ENCODE measurements at regions not wholly inside any gene's neighbourhood (a gene's known extent, or its start where the extent isn't known, plus 50 kb on each side); places are given as distances from the start of the nearest gene placed in this dataset.
"Not testable (repeated sequence)": the region's sequence is repeated elsewhere in the genome, so short reads cannot be mapped to it uniquely, and the experiment has no call there.

GRCh38 chr5:57937501-57938173 lies 455.0 kb upstream of the ACTBL2 start:
- FAIRE-seq (no peak), DNase-seq (ENCODE audit: low spot score in 2 of 2) (no peak)

GRCh38 chr5:57937025-57937424 lies 454.4 kb upstream of the ACTBL2 start:
- DNase-seq (ENCODE audit: low spot score in 2 of 2) (no peak), FAIRE-seq (no peak)

- no peak for FAIRE-seq
- no peak for DNase-seq (ENCODE audit: low spot score in 2 of 2)
Observed at GRCh38 chr5:57932761-57933160, 450.1 kb upstream of the ACTBL2 start.

- FAIRE-seq (no peak), DNase-seq (ENCODE audit: low spot score in 2 of 2) (no peak)
Observed at GRCh38 chr5:57931807-57932206, 449.2 kb upstream of the ACTBL2 start.

GRCh38 chr5:57931352-57931751 lies 448.7 kb upstream of the ACTBL2 start:
- FAIRE-seq (no peak), DNase-seq (ENCODE audit: low spot score in 2 of 2) (no peak)

- FAIRE-seq (no peak), DNase-seq (ENCODE audit: low spot score in 2 of 2) (no peak)
Observed at GRCh38 chr5:57929271-57929670, 446.7 kb upstream of the ACTBL2 start.

- not testable (repeated sequence) for DNase-seq (ENCODE audit: low spot score in 2 of 2); FAIRE-seq
Observed at GRCh38 chr5:57923094-57923493, 440.5 kb upstream of the ACTBL2 start.

- no peak for FAIRE-seq
- DNase-seq (ENCODE audit: low spot score in 2 of 2): no peak
Observed at GRCh38 chr5:57917004-57917403, 434.4 kb upstream of the ACTBL2 start.

GRCh38 chr5:57915536-57915935 lies 432.9 kb upstream of the ACTBL2 start:
- FAIRE-seq: no peak
- no peak for DNase-seq (ENCODE audit: low spot score in 2 of 2)

GRCh38 chr5:57911438-57911837 lies 428.8 kb upstream of the ACTBL2 start:
- DNase-seq (ENCODE audit: low spot score in 2 of 2): no peak
- FAIRE-seq: no peak

GRCh38 chr5:57906671-57907070 lies 424.1 kb upstream of the ACTBL2 start:
- FAIRE-seq: no peak

GRCh38 chr5:57903458-57903857 lies 420.8 kb upstream of the ACTBL2 start:
- DNase-seq (ENCODE audit: low spot score in 2 of 2) (no peak), FAIRE-seq (no peak)

More at GRCh38 chr5:57906671-57907070, 424.1 kb upstream of the ACTBL2 start:
- DNase-seq (ENCODE audit: low spot score in 2 of 2): no peak

- FAIRE-seq (no peak), DNase-seq (ENCODE audit: low spot score in 2 of 2) (no peak)
Observed at GRCh38 chr5:57902095-57902494, 419.5 kb upstream of the ACTBL2 start.

GRCh38 chr5:57900381-57900944 lies 417.9 kb upstream of the ACTBL2 start:
- FAIRE-seq (no peak), DNase-seq (ENCODE audit: low spot score in 2 of 2) (no peak)

- FAIRE-seq: no peak
- DNase-seq (ENCODE audit: low spot score in 2 of 2): no peak
Observed at GRCh38 chr5:57896576-57896975, 414.0 kb upstream of the ACTBL2 start.

- FAIRE-seq (no peak), DNase-seq (ENCODE audit: low spot score in 2 of 2) (no peak)
Observed at GRCh38 chr5:57895766-57896165, 413.2 kb upstream of the ACTBL2 start.

GRCh38 chr5:57893926-57894325 lies 411.3 kb upstream of the ACTBL2 start:
- no peak for DNase-seq (ENCODE audit: low spot score in 2 of 2)
- FAIRE-seq: no peak

GRCh38 chr5:57891443-57891842 lies 408.8 kb upstream of the ACTBL2 start:
- DNase-seq (ENCODE audit: low spot score in 2 of 2) (no peak), FAIRE-seq (no peak)

GRCh38 chr5:57889558-57889957 lies 406.9 kb upstream of the ACTBL2 start:
- DNase-seq (ENCODE audit: low spot score in 2 of 2): no peak
- FAIRE-seq: no peak

GRCh38 chr5:57887851-57888621 lies 405.4 kb upstream of the ACTBL2 start:
- DNase-seq (ENCODE audit: low spot score in 2 of 2): peak in 1 of 2 donors; percentile 34
- FAIRE-seq: no peak

- DNase-seq (ENCODE audit: low spot score in 2 of 2) (no peak), FAIRE-seq (no peak)
Observed at GRCh38 chr5:57884346-57885102, 401.9 kb upstream of the ACTBL2 start.

Measured in frontal cortex (tissue), 3 donors.